ENCODE measurements at regions not wholly inside any gene's neighbourhood (a gene's known extent, or its start where the extent isn't known, plus 50 kb on each side); places are given as distances from the start of the nearest gene placed in this dataset.

- no peak for TF ChIP-seq RFX5 (IDR thresholded peaks at IDR 0.05; ENCODE audit: low read length)
- no peak for TF ChIP-seq CTCF (IDR thresholded peaks at IDR 0.05)
- no peak for TF ChIP-seq YY1 (IDR thresholded peaks at IDR 0.05; ENCODE audit: low read depth)
- no peak for TF ChIP-seq MAX (IDR thresholded peaks at IDR 0.05; ENCODE audit: low read depth)
Observed at GRCh38 chr5:107002115-107002514, 668.6 kb downstream of the EFNA5 start.
